Adrenal gland (tissue), 9 donors: ENCODE measurements at regions not wholly inside any gene's neighbourhood (a gene's known extent, or its start where the extent isn't known, plus 50 kb on each side); places are given as distances from the start of the nearest gene placed in this dataset.
"Not testable (repeated sequence)": the region's sequence is repeated elsewhere in the genome, so short reads cannot be mapped to it uniquely, and the experiment has no call there.

ENCODE experiments used
- DNase-seq, 7 donors: peaks; one replicate each; pipeline ENCODE4 v3.0.0-alpha.2; 2019 to 2020
- H3K27ac ChIP-seq, 5 donors: fragments of 200-600 bp; sonication (generic) in 4 of 5; 1 replicate in 3 of 5; 2 replicates in 2 of 5; pipeline versions ENCODE4 v1.5.1 to v1.8.0; 2016 to 2020; ENCODE audit warnings: mild to moderate bottlenecking in 1 of 5
- H3K27me3 ChIP-seq: fragments of 200-600 bp; 2 replicates; pipeline ENCODE4 v1.8.0; 2021
- H3K36me3 ChIP-seq, 2 donors: fragments of 200-600 bp; replicated peaks in 1 of 2; 1 replicate in 1 of 2; 2 replicates in 1 of 2; pipeline versions ENCODE4 v1.5.1 to v1.8.0; 2018 to 2022
- H3K4me1 ChIP-seq, 2 donors: fragments of 200-600 bp; replicated peaks in 1 of 2; 1 replicate in 1 of 2; 2 replicates in 1 of 2; pipeline versions ENCODE4 v1.5.1 to v1.8.0; 2018 to 2021
- H3K4me3 ChIP-seq, 4 donors: fragments of 200-600 bp; sonication (generic) in 3 of 4; one replicate each; pipeline ENCODE4 v1.5.1; 2016 to 2018
- H3K9me3 ChIP-seq, 3 donors: fragments of 200-600 bp; sonication (generic) in 1 of 3; replicated peaks in 1 of 3; 1 replicate in 2 of 3; 2 replicates in 1 of 3; pipeline versions ENCODE4 v1.5.1 to v1.8.0; 2016 to 2021
- POLR2A ChIP-seq, 2 donors: fragments of 450-650 bp; IDR thresholded peaks; one replicate each; pipeline ENCODE4 v1.6.1; 2017; ENCODE audit warnings: antibody characterized with exemption in 2 of 2, mild to moderate bottlenecking in 2 of 2, moderate library complexity in 1 of 2
- WGBS, 4 donors: extraction: QIAGEN DNeasy Blood & Tissue Kit in 2 of 4; methylation state at CpG; one replicate each; pipeline versions ENCODE4 v1.1.5 to v1.1.7; 2013 to 2017; 5-methylcytosine and 5-hydroxymethylcytosine counted together
- intact Hi-C, 2 donors: fragments of 100-400 bp; cut with DNase I; formaldehyde crosslinking; loops; one replicate each; pipeline versions ENCODE4 v1.14.1 to v1.15.0; 2022 to 2023
- TF ChIP-seq, protein P1 (sequence below), 6 experiments: fragments of 450-650 bp in 4 of 6; fragments of 200-600 bp in 2 of 6; sonication (generic) in 1 of 6; IDR thresholded peaks; 1 replicate in 5 of 6; 2 replicates in 1 of 6; pipeline versions ENCODE4 v1.5.1 to v1.8.0; 2016 to 2021; ENCODE audit warnings: antibody characterized with exemption in 6 of 6, mild to moderate bottlenecking in 2 of 6, moderate library complexity in 1 of 6
- donor health status: healthy with polysubstance abuse.
- donor health status: Bipolar disorder and iron deficiency.
- donor health status: DM: yes; HTN: yes; CAD: no.
- donor health status: DM: no; HTN: no; CAD: no.
- donor health status: DM: no; HTN: no; CAD: no.

DNA sequence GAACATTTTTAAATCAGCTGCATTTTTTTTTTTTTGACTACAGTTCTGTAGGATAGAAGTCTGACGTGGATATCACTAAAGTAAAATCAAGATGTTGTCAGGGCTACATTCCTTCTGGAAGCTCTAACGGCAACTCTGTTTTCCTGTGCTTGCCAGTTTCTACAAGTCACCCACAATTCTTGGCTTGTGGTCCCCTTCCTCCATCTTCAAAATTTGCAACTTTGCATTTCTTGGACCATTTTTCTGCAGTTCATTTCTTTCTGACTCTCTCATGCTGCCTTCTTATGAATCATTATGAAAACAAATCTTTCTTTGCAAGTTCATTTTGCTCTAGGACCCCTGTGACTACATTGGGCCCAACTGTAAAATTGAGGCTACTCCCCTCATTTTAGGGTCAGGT, 367.9 kb downstream of the DSC3 start:
- Histone ChIP-seq H3K27ac (no peak overlapping the region), H3K4me1 (no peaks in the 10 kb centered on the region), H3K4me3 (no peak overlapping the region), H3K9me3 (no peaks in the 10 kb centered on the region), H3K27me3 (no peaks in the 10 kb centered on the region), H3K36me3 (no peaks in the 10 kb centered on the region)
- intact Hi-C loops: no loop called here
- no peak for TF ChIP-seq POLR2A (IDR thresholded peaks at IDR 0.05)
- TF ChIP-seq, protein P1, sequence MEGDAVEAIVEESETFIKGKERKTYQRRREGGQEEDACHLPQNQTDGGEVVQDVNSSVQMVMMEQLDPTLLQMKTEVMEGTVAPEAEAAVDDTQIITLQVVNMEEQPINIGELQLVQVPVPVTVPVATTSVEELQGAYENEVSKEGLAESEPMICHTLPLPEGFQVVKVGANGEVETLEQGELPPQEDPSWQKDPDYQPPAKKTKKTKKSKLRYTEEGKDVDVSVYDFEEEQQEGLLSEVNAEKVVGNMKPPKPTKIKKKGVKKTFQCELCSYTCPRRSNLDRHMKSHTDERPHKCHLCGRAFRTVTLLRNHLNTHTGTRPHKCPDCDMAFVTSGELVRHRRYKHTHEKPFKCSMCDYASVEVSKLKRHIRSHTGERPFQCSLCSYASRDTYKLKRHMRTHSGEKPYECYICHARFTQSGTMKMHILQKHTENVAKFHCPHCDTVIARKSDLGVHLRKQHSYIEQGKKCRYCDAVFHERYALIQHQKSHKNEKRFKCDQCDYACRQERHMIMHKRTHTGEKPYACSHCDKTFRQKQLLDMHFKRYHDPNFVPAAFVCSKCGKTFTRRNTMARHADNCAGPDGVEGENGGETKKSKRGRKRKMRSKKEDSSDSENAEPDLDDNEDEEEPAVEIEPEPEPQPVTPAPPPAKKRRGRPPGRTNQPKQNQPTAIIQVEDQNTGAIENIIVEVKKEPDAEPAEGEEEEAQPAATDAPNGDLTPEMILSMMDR (IDR thresholded peaks at IDR 0.05): no peak
- no peak for DNase-seq
- WGBS, 4 donors: 65 to 79% (median 75%) methylated on average over 2 of the region's 2 CpGs

DNA sequence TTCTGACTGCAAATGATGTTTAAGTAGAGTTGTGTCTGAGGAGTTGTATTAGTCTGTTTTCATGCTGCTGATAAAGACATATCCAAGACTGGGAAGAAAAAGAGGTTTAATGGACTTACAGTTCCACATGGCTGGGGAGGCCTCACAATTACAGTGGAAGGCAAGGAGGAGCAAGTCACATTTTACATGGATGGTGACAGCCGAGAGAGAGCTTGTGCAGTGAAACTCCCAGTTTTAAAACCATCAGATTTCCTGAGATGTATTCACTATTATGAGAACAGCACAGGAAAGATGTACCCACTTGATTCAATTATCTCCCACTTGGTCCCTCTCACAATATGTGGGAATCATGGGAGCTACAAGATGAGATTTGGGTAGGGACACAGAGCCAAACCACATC, 370.1 kb downstream of the DSC3 start:
- H3K4me1 ChIP-seq, H3K9me3 ChIP-seq, H3K4me3 ChIP-seq, H3K36me3 ChIP-seq, intact Hi-C loops, H3K27me3 ChIP-seq, DNase-seq, H3K27ac ChIP-seq: not testable (repeated sequence)
- 64 to 85% (median 72%) methylated on average over 1 of the region's 1 CpG for WGBS, 4 donors

DNA sequence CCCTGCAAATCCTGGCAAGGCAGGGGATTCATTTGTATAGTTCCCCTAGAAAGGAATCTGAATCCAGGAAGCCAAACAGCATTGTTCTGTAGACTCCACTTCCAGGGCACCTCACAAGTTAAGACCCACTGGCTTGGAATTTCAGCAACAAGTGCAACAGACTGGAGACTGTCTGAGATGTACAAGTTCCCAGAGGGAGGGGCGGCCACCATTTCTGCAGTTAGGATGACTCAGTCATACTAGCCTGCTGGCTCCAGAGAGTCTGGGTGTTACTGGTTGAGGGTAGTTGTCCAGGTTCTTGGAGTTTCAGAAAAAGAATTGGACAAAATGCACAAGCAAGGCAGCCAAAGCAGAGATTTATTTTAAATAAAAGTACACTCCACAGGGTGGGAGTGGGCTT, 384.2 kb downstream of the DSC3 start:
- Histone ChIP-seq H3K36me3 (no peaks in the 10 kb centered on the region), H3K4me3 (no peak overlapping the region), H3K9me3 (no peaks in the 10 kb centered on the region), H3K27me3 (no peaks in the 10 kb centered on the region), H3K4me1 (no peaks in the 10 kb centered on the region), H3K27ac (no peak overlapping the region)
- TF ChIP-seq, protein P1 (IDR thresholded peaks at IDR 0.05): no peak
- TF ChIP-seq POLR2A (IDR thresholded peaks at IDR 0.05): no peak
- intact Hi-C loops: no loop called here
- DNase-seq: no peak
- 63 to 89% (median 76%) methylated on average over 1 of the region's 1 CpG for WGBS, 4 donors

DNA sequence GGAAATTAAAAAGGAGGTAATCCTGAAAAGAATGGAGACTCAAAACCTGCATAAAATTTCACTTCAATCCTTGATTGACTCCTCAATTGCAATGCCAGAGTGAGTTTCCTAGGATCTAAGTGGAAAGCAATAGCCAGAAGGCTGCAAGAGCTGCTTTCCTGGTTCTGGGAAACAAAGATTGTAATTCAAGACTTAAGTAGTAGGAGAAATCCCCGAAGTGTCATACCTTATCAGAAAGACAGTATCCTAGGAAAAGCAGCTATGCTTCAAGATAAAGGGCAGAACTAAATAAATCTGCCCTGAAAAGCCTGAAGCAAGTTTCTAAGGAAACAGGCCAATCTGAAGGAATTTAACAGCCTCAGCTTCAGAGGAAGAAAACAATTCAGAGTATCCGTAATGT, 390.2 kb downstream of the DSC3 start:
- Histone ChIP-seq H3K4me3 (no peak overlapping the region), H3K36me3 (no peaks in the 10 kb centered on the region), H3K27me3 (no peaks in the 10 kb centered on the region), H3K4me1 (no peaks in the 10 kb centered on the region), H3K27ac (no peak overlapping the region), H3K9me3 (no peaks in the 10 kb centered on the region)
- no peak for DNase-seq
- 33 to 36% (median 34%) methylated on average over 2 of the region's 2 CpGs for WGBS, 4 donors
- no peak for TF ChIP-seq POLR2A (IDR thresholded peaks at IDR 0.05)
- TF ChIP-seq, protein P1 (IDR thresholded peaks at IDR 0.05): no peak
- intact Hi-C loops: no loop called here

DNA sequence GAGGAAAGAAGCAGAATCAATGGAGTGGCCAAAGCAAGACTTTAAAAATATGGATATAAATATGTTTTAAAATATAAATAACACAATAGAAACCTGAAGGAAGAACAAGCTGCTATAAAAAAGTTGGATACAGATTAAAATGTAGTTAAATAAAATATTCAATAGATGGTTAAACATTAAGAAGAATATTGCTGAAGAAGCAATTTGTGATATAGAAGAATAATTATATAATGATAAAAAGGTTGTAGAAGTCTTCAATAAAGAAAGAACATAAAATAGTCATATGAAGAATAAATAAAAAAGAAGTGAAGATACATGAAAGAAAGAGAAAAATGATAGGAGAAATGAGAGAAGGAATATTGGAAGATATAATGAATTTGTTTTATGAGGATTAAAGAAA, 392.0 kb downstream of the DSC3 start:
- Histone ChIP-seq H3K36me3 (no peaks in the 10 kb centered on the region), H3K4me1 (no peaks in the 10 kb centered on the region), H3K4me3 (no peak overlapping the region), H3K9me3 (no peaks in the 10 kb centered on the region), H3K27me3 (no peaks in the 10 kb centered on the region), H3K27ac (no peak overlapping the region)
- intact Hi-C loops: no loop called here
- TF ChIP-seq, protein P1 (IDR thresholded peaks at IDR 0.05): no peak
- TF ChIP-seq POLR2A (IDR thresholded peaks at IDR 0.05): no peak
- DNase-seq: no peak
